Fibroblast of lung (primary cell): ENCODE measurements at regions not wholly inside any gene's neighbourhood (a gene's known extent, or its start where the extent isn't known, plus 50 kb on each side); places are given as distances from the start of the nearest gene placed in this dataset.

Experiments
- DNase-seq, 2 donors: peaks; one replicate each; pipeline versions ENCODE4 v3.0.0 to v3.0.0-alpha.2; 2010; ENCODE audit warnings: low read depth in 2 of 2
- H2AFZ ChIP-seq: 2 replicates; pipeline ENCODE4 v1.5.1; 2012; ENCODE audit warnings: low read length, control low read depth, inconsistent platforms
- H3K27ac ChIP-seq: 2 replicates; pipeline ENCODE4 v1.5.1; 2011; ENCODE audit warnings: low read length, control low read depth; ENCODE audit not compliant: insufficient read depth
- H3K27me3 ChIP-seq: 2 replicates; pipeline ENCODE4 v1.5.1; 2011; ENCODE audit warnings: mild to moderate bottlenecking, low read length; ENCODE audit not compliant: control insufficient read depth, insufficient read depth
- H3K36me3 ChIP-seq: 2 replicates; pipeline ENCODE4 v1.5.1; 2011; ENCODE audit warnings: low read length; ENCODE audit not compliant: control insufficient read depth, insufficient read depth
- H3K4me1 ChIP-seq: 2 replicates; pipeline ENCODE4 v1.5.1; 2011; ENCODE audit warnings: low read length; ENCODE audit not compliant: control insufficient read depth, insufficient read depth; ENCODE audit errors: extremely low read depth
- H3K4me2 ChIP-seq: 2 replicates; pipeline ENCODE4 v1.5.1; 2011; ENCODE audit warnings: low read length, control low read depth; ENCODE audit not compliant: insufficient read depth; ENCODE audit errors: extremely low read depth
- H3K4me3 ChIP-seq, 4 experiments: fragments of 200-600 bp in 1 of 4; sonication (generic) in 1 of 4; replicated peaks in 1 of 4; 2 replicates each; pipeline ENCODE4 v1.5.1; 2011 to 2016; ENCODE audit warnings: low read length in 4 of 4, low read depth in 3 of 4, mild to moderate bottlenecking in 3 of 4, control low read depth in 2 of 4, inconsistent platforms in 1 of 4, mixed read lengths in 1 of 4; ENCODE audit not compliant: insufficient read depth in 1 of 4; ENCODE audit errors: control extremely low read depth in 1 of 4
- H3K79me2 ChIP-seq: 2 replicates; pipeline ENCODE4 v1.5.1; 2012; ENCODE audit warnings: mild to moderate bottlenecking, low read length, inconsistent platforms; ENCODE audit not compliant: control insufficient read depth, insufficient read depth
- H3K9ac ChIP-seq: 2 replicates; pipeline ENCODE4 v1.5.1; 2011; ENCODE audit warnings: mild to moderate bottlenecking, low read length, control low read depth; ENCODE audit not compliant: insufficient read depth
- H3K9me3 ChIP-seq: 2 replicates; pipeline ENCODE4 v1.5.1; 2012; ENCODE audit warnings: low read depth, low read length; ENCODE audit not compliant: control insufficient read depth, insufficient read depth
- H4K20me1 ChIP-seq: 2 replicates; pipeline ENCODE4 v1.5.1; 2011; ENCODE audit warnings: low read length; ENCODE audit not compliant: control insufficient read depth, insufficient read depth; ENCODE audit errors: extremely low read depth
- CTCF ChIP-seq, 2 donors: IDR thresholded peaks in 1 of 2; conservative IDR thresholded peaks in 1 of 2; 1 replicate in 1 of 2; 2 replicates in 1 of 2; pipeline ENCODE4 v1.5.1; 2011 to 2012; ENCODE audit warnings: low read length in 2 of 2, control low read depth in 1 of 2, inconsistent platforms in 1 of 2, low read depth in 1 of 2, mild to moderate bottlenecking in 1 of 2
- EZH2 ChIP-seq: IDR thresholded peaks from 2 replicates; pipeline ENCODE4 v1.5.1; 2012; ENCODE audit warnings: low read length, control low read depth, mild to moderate bottlenecking; ENCODE audit errors: missing control alignments

GRCh38 chr3:148246291-148246923 is 451.3 kb upstream of the AGTR1 start:
- no peak for DNase-seq
- no peaks in the 10 kb centered on the region for H3K9me3 ChIP-seq
- no peaks in the 10 kb centered on the region for H3K4me1 ChIP-seq
- no peak overlapping the region for H3K4me2 ChIP-seq
- no peak overlapping the region for H3K4me3 ChIP-seq
- H3K36me3 ChIP-seq, result no peaks in the 10 kb centered on the region
- no peaks in the 10 kb centered on the region for H3K27me3 ChIP-seq
- H3K79me2 ChIP-seq, result no peaks in the 10 kb centered on the region
- no peak for TF ChIP-seq CTCF (conservative IDR thresholded peaks at IDR 0.05 in 1 of 2, IDR thresholded peaks at IDR 0.05 in 1 of 2; ENCODE audit: low read depth in 1 of 2, low read length in 2 of 2)
- TF ChIP-seq EZH2, result no peak
- no peaks in the 10 kb centered on the region for H4K20me1 ChIP-seq
- no peak overlapping the region for H3K9ac ChIP-seq
- H3K27ac ChIP-seq, result no peak overlapping the region
- no peak overlapping the region for H2AFZ ChIP-seq

- Histone ChIP-seq H3K27ac (no peak overlapping the region), H3K9ac (no peak overlapping the region), H3K27me3 (no peaks in the 10 kb centered on the region), H3K36me3 (no peaks in the 10 kb centered on the region), H3K4me3 (no peak overlapping the region), H3K4me2 (no peak overlapping the region), H3K79me2 (no peaks in the 10 kb centered on the region), H3K4me1 (no peaks in the 10 kb centered on the region), H2AFZ (no peak overlapping the region), H4K20me1 (no peaks in the 10 kb centered on the region), H3K9me3 (no peaks in the 10 kb centered on the region)
- TF ChIP-seq CTCF (conservative IDR thresholded peaks at IDR 0.05 in 1 of 2, IDR thresholded peaks at IDR 0.05 in 1 of 2; ENCODE audit: low read depth in 1 of 2, low read length in 2 of 2) (no peak), EZH2 (no peak)
- DNase-seq, result no peak
These were observed 444.0 kb upstream of the AGTR1 start for GRCh38 chr3:148253713-148254112.

- H3K36me3 ChIP-seq, result no peaks in the 10 kb centered on the region
- H3K79me2 ChIP-seq, result no peaks in the 10 kb centered on the region
- H3K27me3 ChIP-seq, result no peaks in the 10 kb centered on the region
- H3K9me3 ChIP-seq, result no peaks in the 10 kb centered on the region
- no peak overlapping the region for H3K27ac ChIP-seq
- H3K9ac ChIP-seq, result no peak overlapping the region
- no peak overlapping the region for H3K4me2 ChIP-seq
- no peak overlapping the region for H2AFZ ChIP-seq
- H3K4me3 ChIP-seq, result no peak overlapping the region
- no peaks in the 10 kb centered on the region for H4K20me1 ChIP-seq
- no peaks in the 10 kb centered on the region for H3K4me1 ChIP-seq
- DNase-seq, result no peak
- TF ChIP-seq CTCF (conservative IDR thresholded peaks at IDR 0.05 in 1 of 2, IDR thresholded peaks at IDR 0.05 in 1 of 2; ENCODE audit: low read depth in 1 of 2, low read length in 2 of 2) (no peak), EZH2 (no peak)
These were observed 443.3 kb upstream of the AGTR1 start for GRCh38 chr3:148254402-148254801.
